Stomach (tissue), 8 donors: ENCODE measurements at regions not wholly inside any gene's neighbourhood (a gene's known extent, or its start where the extent isn't known, plus 50 kb on each side); places are given as distances from the start of the nearest gene placed in this dataset.

Experiments
- DNase-seq, 2 donors: peaks; one replicate each; pipeline versions ENCODE4 v3.0.0 to v3.0.0-alpha.2; 2013 to 2019
- H3K27ac ChIP-seq, 5 donors: fragments of 200-600 bp in 4 of 5; sonication (generic) in 4 of 5; one replicate each; pipeline ENCODE4 v1.5.1; 2013 to 2019; ENCODE audit warnings: mild to moderate bottlenecking in 1 of 5, moderate library complexity in 1 of 5
- H3K27me3 ChIP-seq, 3 donors: fragments of 200-600 bp; sonication (generic); one replicate each; pipeline ENCODE4 v1.5.1; 2017 to 2019; ENCODE audit warnings: mixed run types in 1 of 3
- H3K36me3 ChIP-seq, 4 donors: fragments of 200-600 bp; sonication (generic); 1 replicate in 3 of 4; 2 replicates in 1 of 4; pipeline ENCODE4 v1.5.1; 2016 to 2019
- H3K4me1 ChIP-seq, 4 donors: fragments of 200-600 bp; sonication (generic); one replicate each; pipeline ENCODE4 v1.5.1; 2016 to 2019
- H3K4me3 ChIP-seq, 4 donors: fragments of 200-600 bp; sonication (generic) in 3 of 4; one replicate each; pipeline ENCODE4 v1.5.1; 2016 to 2019; ENCODE audit warnings: mild to moderate bottlenecking in 1 of 4
- H3K9me3 ChIP-seq, 4 donors: fragments of 200-600 bp; sonication (generic); one replicate each; pipeline ENCODE4 v1.5.1; 2016 to 2019
- CTCF ChIP-seq, 7 experiments: fragments of 450-650 bp in 4 of 7; fragments of 200-600 bp in 3 of 7; sonication (generic) in 3 of 7; IDR thresholded peaks; one replicate each; pipeline ENCODE4 v1.5.1; 2016 to 2019; ENCODE audit warnings: antibody characterized with exemption in 7 of 7, control low read depth in 2 of 7, mild to moderate bottlenecking in 1 of 7
- EP300 ChIP-seq: sonication (generic); formaldehyde crosslinking; IDR thresholded peaks from one replicate; pipeline ENCODE4 v1.6.1; 2017; ENCODE audit warnings: antibody characterized with exemption
- POLR2A ChIP-seq, 4 donors: fragments of 450-650 bp; IDR thresholded peaks; one replicate each; pipeline ENCODE4 v1.6.1; 2016; ENCODE audit warnings: antibody characterized with exemption in 4 of 4, control low read depth in 2 of 4, mild to moderate bottlenecking in 1 of 4, moderate library complexity in 1 of 4
- POLR2AphosphoS5 ChIP-seq, 3 donors: sonication (generic); formaldehyde crosslinking; IDR thresholded peaks; one replicate each; pipeline ENCODE4 v1.6.1; 2016; ENCODE audit warnings: antibody characterized with exemption in 3 of 3
- WGBS, 5 donors: extraction: QIAGEN DNeasy Blood & Tissue Kit in 3 of 5; methylation state at CpG; one replicate each; pipeline versions ENCODE4 v1.1.5 to v1.1.7; 2013 to 2018; 5-methylcytosine and 5-hydroxymethylcytosine counted together
- intact Hi-C: fragments of 100-400 bp; cut with DNase I; formaldehyde crosslinking; loops from one replicate; pipeline ENCODE4 v1.15.1; 2023; ENCODE audit warnings: low total_unique reads
- donor health status: healthy with polysubstance abuse.
- donor health status: Bipolar disorder and iron deficiency.
- donor health status: healthy.

GRCh38 chr13:64223016-64223415 is 2807.4 kb upstream of the PCDH20 start:
- no peak overlapping the region for H3K4me3 ChIP-seq
- no peak for DNase-seq
- no peak overlapping the region for H3K27ac ChIP-seq
- H3K27me3 ChIP-seq, result no peaks in the 10 kb centered on the region
- intact Hi-C loops, result no loop called here
- no peak for TF ChIP-seq POLR2AphosphoS5 (IDR thresholded peaks at IDR 0.05)
- no peak for TF ChIP-seq CTCF (IDR thresholded peaks at IDR 0.05)
- TF ChIP-seq POLR2A (IDR thresholded peaks at IDR 0.05), result no peak
- TF ChIP-seq EP300, result no peak
- H3K9me3 ChIP-seq, result peaks cover 0 to 23% (median 3%) of the 10 kb centered on the region in 4 donors
- H3K4me1 ChIP-seq, result no peaks in the 10 kb centered on the region
- WGBS, 5 donors, result 91 to 95% (median 94%) methylated on average over 3 of the region's 3 CpGs
- H3K36me3 ChIP-seq, result no peaks in the 10 kb centered on the region

GRCh38 chr13:64206430-64207225 is 2791.0 kb upstream of the PCDH20 start:
- Histone ChIP-seq H3K27me3 (no peaks in the 10 kb centered on the region), H3K27ac (no peak overlapping the region), H3K4me1 (no peaks in the 10 kb centered on the region), H3K9me3 (peaks cover 0 to 12% (median 3%) of the 10 kb centered on the region in 4 donors), H3K36me3 (no peaks in the 10 kb centered on the region), H3K4me3 (no peak overlapping the region)
- TF ChIP-seq EP300 (no peak), POLR2AphosphoS5 (IDR thresholded peaks at IDR 0.05) (no peak), CTCF (IDR thresholded peaks at IDR 0.05) (no peak)
- WGBS, 5 donors, result 80 to 92% (median 88%) methylated on average over 8 to 9 of the region's 9 CpGs
- no peak for DNase-seq
- intact Hi-C loops, result no loop called here

- no peak for DNase-seq
- WGBS, 5 donors, result 53 to 87% (median 73%) methylated on average over 1 of the region's 1 CpG
- H3K27ac ChIP-seq, result no peak overlapping the region
- no peaks in the 10 kb centered on the region for H3K4me1 ChIP-seq
- H3K9me3 ChIP-seq, result peaks cover 0 to 12% (median 3%) of the 10 kb centered on the region in 4 donors
- H3K4me3 ChIP-seq, result no peak overlapping the region
- TF ChIP-seq EP300 (no peak), POLR2A (IDR thresholded peaks at IDR 0.05) (no peak), POLR2AphosphoS5 (IDR thresholded peaks at IDR 0.05) (no peak), CTCF (IDR thresholded peaks at IDR 0.05) (no peak)
- intact Hi-C loops, result no loop called here
- no peaks in the 10 kb centered on the region for H3K36me3 ChIP-seq
- no peaks in the 10 kb centered on the region for H3K27me3 ChIP-seq
Observed at GRCh38 chr13:64202517-64202916, 2786.9 kb upstream of the PCDH20 start.

- Histone ChIP-seq H3K36me3 (no peaks in the 10 kb centered on the region), H3K4me1 (no peaks in the 10 kb centered on the region), H3K4me3 (no peak overlapping the region), H3K27ac (no peak overlapping the region), H3K27me3 (no peaks in the 10 kb centered on the region), H3K9me3 (no peaks in the 10 kb centered on the region)
- DNase-seq, result no peak
- no peak for TF ChIP-seq POLR2A (IDR thresholded peaks at IDR 0.05)
- no peak for TF ChIP-seq POLR2AphosphoS5 (IDR thresholded peaks at IDR 0.05)
- TF ChIP-seq CTCF (IDR thresholded peaks at IDR 0.05), result no peak
- no peak for TF ChIP-seq EP300
- intact Hi-C loops, result no loop called here
Observed at GRCh38 chr13:64197232-64197631, 2781.6 kb upstream of the PCDH20 start.
